ENCODE measurements at regions not wholly inside any gene's neighbourhood (a gene's known extent, or its start where the extent isn't known, plus 50 kb on each side); places are given as distances from the start of the nearest gene placed in this dataset.

- no peaks in the 10 kb centered on the region for H3K36me3 ChIP-seq (ENCODE audit: control insufficient read depth, insufficient read depth, low read length)
- H3K27me3 ChIP-seq (ENCODE audit: control insufficient read depth, insufficient read depth, low read length) = no peaks in the 10 kb centered on the region
- no peaks in the 10 kb centered on the region for H3K9me3 ChIP-seq (ENCODE audit: control insufficient read depth, insufficient read depth, low read length)
- H3K4me3 ChIP-seq (ENCODE audit: low read depth, low read length) = no peak overlapping the region
- H3K4me1 ChIP-seq (ENCODE audit: control insufficient read depth, insufficient read depth, low read length) = peaks cover 4% of the 10 kb centered on the region
- no peak overlapping the region for H3K9ac ChIP-seq (ENCODE audit: low read depth, low read length)
Observed at GRCh38 chr1:60458111-60458510, 384.5 kb upstream of the C1orf87 start.

- no peak overlapping the region for H3K9ac ChIP-seq (ENCODE audit: low read depth, low read length)
- H3K36me3 ChIP-seq (ENCODE audit: control insufficient read depth, insufficient read depth, low read length) = no peaks in the 10 kb centered on the region
- no peaks in the 10 kb centered on the region for H3K4me1 ChIP-seq (ENCODE audit: control insufficient read depth, insufficient read depth, low read length)
- H3K9me3 ChIP-seq (ENCODE audit: control insufficient read depth, insufficient read depth, low read length) = no peaks in the 10 kb centered on the region
- no peaks in the 10 kb centered on the region for H3K27me3 ChIP-seq (ENCODE audit: control insufficient read depth, insufficient read depth, low read length)
- H3K4me3 ChIP-seq (ENCODE audit: low read depth, low read length) = no peak overlapping the region
Observed at GRCh38 chr1:60449876-60450275, 376.3 kb upstream of the C1orf87 start.

GRCh38 chr1:60448850-60449249 lies 375.3 kb upstream of the C1orf87 start:
- no peaks in the 10 kb centered on the region for H3K9me3 ChIP-seq (ENCODE audit: control insufficient read depth, insufficient read depth, low read length)
- H3K9ac ChIP-seq (ENCODE audit: low read depth, low read length) = no peak overlapping the region
- no peaks in the 10 kb centered on the region for H3K27me3 ChIP-seq (ENCODE audit: control insufficient read depth, insufficient read depth, low read length)
- no peak overlapping the region for H3K4me3 ChIP-seq (ENCODE audit: low read depth, low read length)
- no peaks in the 10 kb centered on the region for H3K4me1 ChIP-seq (ENCODE audit: control insufficient read depth, insufficient read depth, low read length)
- no peaks in the 10 kb centered on the region for H3K36me3 ChIP-seq (ENCODE audit: control insufficient read depth, insufficient read depth, low read length)

- Histone ChIP-seq H3K9me3 (ENCODE audit: control insufficient read depth, insufficient read depth, low read length) (no peaks in the 10 kb centered on the region), H3K36me3 (ENCODE audit: control insufficient read depth, insufficient read depth, low read length) (no peaks in the 10 kb centered on the region), H3K4me1 (ENCODE audit: control insufficient read depth, insufficient read depth, low read length) (no peaks in the 10 kb centered on the region), H3K27me3 (ENCODE audit: control insufficient read depth, insufficient read depth, low read length) (no peaks in the 10 kb centered on the region), H3K4me3 (ENCODE audit: low read depth, low read length) (no peak overlapping the region), H3K9ac (ENCODE audit: low read depth, low read length) (no peak overlapping the region)
Observed at GRCh38 chr1:60444680-60445079, 371.1 kb upstream of the C1orf87 start.

- no peak overlapping the region for H3K9ac ChIP-seq (ENCODE audit: low read depth, low read length)
- H3K4me1 ChIP-seq (ENCODE audit: control insufficient read depth, insufficient read depth, low read length) = no peaks in the 10 kb centered on the region
- H3K9me3 ChIP-seq (ENCODE audit: control insufficient read depth, insufficient read depth, low read length) = no peaks in the 10 kb centered on the region
- no peaks in the 10 kb centered on the region for H3K27me3 ChIP-seq (ENCODE audit: control insufficient read depth, insufficient read depth, low read length)
- H3K36me3 ChIP-seq (ENCODE audit: control insufficient read depth, insufficient read depth, low read length) = no peaks in the 10 kb centered on the region
- no peak overlapping the region for H3K4me3 ChIP-seq (ENCODE audit: low read depth, low read length)
Observed at GRCh38 chr1:60436186-60436585, 362.6 kb upstream of the C1orf87 start.

- Histone ChIP-seq H3K4me1 (ENCODE audit: control insufficient read depth, insufficient read depth, low read length) (no peaks in the 10 kb centered on the region), H3K9ac (ENCODE audit: low read depth, low read length) (no peak overlapping the region), H3K4me3 (ENCODE audit: low read depth, low read length) (no peak overlapping the region), H3K36me3 (ENCODE audit: control insufficient read depth, insufficient read depth, low read length) (no peaks in the 10 kb centered on the region), H3K9me3 (ENCODE audit: control insufficient read depth, insufficient read depth, low read length) (no peaks in the 10 kb centered on the region), H3K27me3 (ENCODE audit: control insufficient read depth, insufficient read depth, low read length) (no peaks in the 10 kb centered on the region)
Observed at GRCh38 chr1:60431593-60431992, 358.0 kb upstream of the C1orf87 start.

GRCh38 chr1:60430375-60430774 lies 356.8 kb upstream of the C1orf87 start:
- no peak overlapping the region for H3K9ac ChIP-seq (ENCODE audit: low read depth, low read length)
- H3K27me3 ChIP-seq (ENCODE audit: control insufficient read depth, insufficient read depth, low read length) = no peaks in the 10 kb centered on the region
- no peaks in the 10 kb centered on the region for H3K36me3 ChIP-seq (ENCODE audit: control insufficient read depth, insufficient read depth, low read length)
- H3K4me3 ChIP-seq (ENCODE audit: low read depth, low read length) = no peak overlapping the region
- no peaks in the 10 kb centered on the region for H3K9me3 ChIP-seq (ENCODE audit: control insufficient read depth, insufficient read depth, low read length)
- H3K4me1 ChIP-seq (ENCODE audit: control insufficient read depth, insufficient read depth, low read length) = no peaks in the 10 kb centered on the region

- Histone ChIP-seq H3K9ac (ENCODE audit: low read depth, low read length) (no peak overlapping the region), H3K27me3 (ENCODE audit: control insufficient read depth, insufficient read depth, low read length) (no peaks in the 10 kb centered on the region), H3K4me1 (ENCODE audit: control insufficient read depth, insufficient read depth, low read length) (no peaks in the 10 kb centered on the region), H3K36me3 (ENCODE audit: control insufficient read depth, insufficient read depth, low read length) (no peaks in the 10 kb centered on the region), H3K9me3 (ENCODE audit: control insufficient read depth, insufficient read depth, low read length) (no peaks in the 10 kb centered on the region), H3K4me3 (ENCODE audit: low read depth, low read length) (no peak overlapping the region)
Observed at GRCh38 chr1:60428127-60428526, 354.6 kb upstream of the C1orf87 start.

GRCh38 chr1:60427701-60428100 lies 354.1 kb upstream of the C1orf87 start:
- H3K4me1 ChIP-seq (ENCODE audit: control insufficient read depth, insufficient read depth, low read length) = no peaks in the 10 kb centered on the region
- H3K36me3 ChIP-seq (ENCODE audit: control insufficient read depth, insufficient read depth, low read length) = no peaks in the 10 kb centered on the region

GRCh38 chr1:60427194-60427593 lies 353.6 kb upstream of the C1orf87 start:
- no peak overlapping the region for H3K9ac ChIP-seq (ENCODE audit: low read depth, low read length)
- H3K36me3 ChIP-seq (ENCODE audit: control insufficient read depth, insufficient read depth, low read length) = no peaks in the 10 kb centered on the region
- H3K9me3 ChIP-seq (ENCODE audit: control insufficient read depth, insufficient read depth, low read length) = no peaks in the 10 kb centered on the region
- H3K4me1 ChIP-seq (ENCODE audit: control insufficient read depth, insufficient read depth, low read length) = no peaks in the 10 kb centered on the region
- H3K27me3 ChIP-seq (ENCODE audit: control insufficient read depth, insufficient read depth, low read length) = no peaks in the 10 kb centered on the region
- H3K4me3 ChIP-seq (ENCODE audit: low read depth, low read length) = no peak overlapping the region

More at GRCh38 chr1:60427701-60428100, 354.1 kb upstream of the C1orf87 start:
- Histone ChIP-seq H3K9ac (ENCODE audit: low read depth, low read length) (no peak overlapping the region), H3K9me3 (ENCODE audit: control insufficient read depth, insufficient read depth, low read length) (no peaks in the 10 kb centered on the region), H3K27me3 (ENCODE audit: control insufficient read depth, insufficient read depth, low read length) (no peaks in the 10 kb centered on the region), H3K4me3 (ENCODE audit: low read depth, low read length) (no peak overlapping the region)

- Histone ChIP-seq H3K36me3 (ENCODE audit: control insufficient read depth, insufficient read depth, low read length) (no peaks in the 10 kb centered on the region), H3K4me3 (ENCODE audit: low read depth, low read length) (no peak overlapping the region), H3K4me1 (ENCODE audit: control insufficient read depth, insufficient read depth, low read length) (no peaks in the 10 kb centered on the region), H3K9ac (ENCODE audit: low read depth, low read length) (no peak overlapping the region), H3K27me3 (ENCODE audit: control insufficient read depth, insufficient read depth, low read length) (no peaks in the 10 kb centered on the region), H3K9me3 (ENCODE audit: control insufficient read depth, insufficient read depth, low read length) (no peaks in the 10 kb centered on the region)
Observed at GRCh38 chr1:60425528-60425927, 352.0 kb upstream of the C1orf87 start.

GRCh38 chr1:60423146-60423780 lies 349.7 kb upstream of the C1orf87 start:
- Histone ChIP-seq H3K4me1 (ENCODE audit: control insufficient read depth, insufficient read depth, low read length) (no peaks in the 10 kb centered on the region), H3K27me3 (ENCODE audit: control insufficient read depth, insufficient read depth, low read length) (no peaks in the 10 kb centered on the region), H3K4me3 (ENCODE audit: low read depth, low read length) (no peak overlapping the region), H3K36me3 (ENCODE audit: control insufficient read depth, insufficient read depth, low read length) (no peaks in the 10 kb centered on the region), H3K9me3 (ENCODE audit: control insufficient read depth, insufficient read depth, low read length) (no peaks in the 10 kb centered on the region), H3K9ac (ENCODE audit: low read depth, low read length) (no peak overlapping the region)
